Cardiac muscle cell (in vitro differentiated cells and primary cell): ENCODE measurements at regions not wholly inside any gene's neighbourhood (a gene's known extent, or its start where the extent isn't known, plus 50 kb on each side); places are given as distances from the start of the nearest gene placed in this dataset.

Experiments used
- DNase-seq, 2 donors: peaks; one replicate each; pipeline versions ENCODE4 v3.0.0 to v3.0.0-alpha.2; 2010 to 2017; ENCODE audit warnings: low read depth in 1 of 2, low spot score in 1 of 2
- H3K27ac ChIP-seq: fragments of 200-600 bp; sonication (generic); 2 replicates; pipeline ENCODE4 v1.5.1; 2016
- H3K27me3 ChIP-seq: fragments of 200-600 bp; sonication (generic); 2 replicates; pipeline ENCODE4 v1.6.0; 2016; ENCODE audit warnings: control low read depth
- H3K36me3 ChIP-seq: fragments of 200-600 bp; sonication (generic); 2 replicates; pipeline ENCODE4 v1.5.1; 2016; ENCODE audit warnings: control low read depth
- H3K4me1 ChIP-seq: fragments of 200-600 bp; sonication (generic); 2 replicates; pipeline ENCODE4 v1.8.1; 2017; ENCODE audit warnings: low read depth, mild to moderate bottlenecking, mixed run types
- H3K4me3 ChIP-seq: fragments of 200-600 bp; sonication (generic); 2 replicates; pipeline ENCODE4 v1.5.1; 2016; ENCODE audit warnings: mild to moderate bottlenecking
- H3K9me3 ChIP-seq: fragments of 200-600 bp; sonication (generic); 2 replicates; pipeline ENCODE4 v1.5.1; 2017; ENCODE audit warnings: low read depth, mild to moderate bottlenecking, control low read depth
- TF ChIP-seq, protein P1 (sequence below): IDR thresholded peaks from 2 replicates; pipeline ENCODE4 v1.5.1; 2012; ENCODE audit warnings: low read depth, mild to moderate bottlenecking, low read length

GRCh38 chr4:45368832-45369231 lies 642.5 kb upstream of the GNPDA2 start:
- Histone ChIP-seq H3K4me1 (no peaks in the 10 kb centered on the region), H3K36me3 (no peaks in the 10 kb centered on the region), H3K9me3 (no peaks in the 10 kb centered on the region), H3K4me3 (no peak overlapping the region), H3K27ac (no peak overlapping the region), H3K27me3 (no peaks in the 10 kb centered on the region)
- TF ChIP-seq, protein P1, sequence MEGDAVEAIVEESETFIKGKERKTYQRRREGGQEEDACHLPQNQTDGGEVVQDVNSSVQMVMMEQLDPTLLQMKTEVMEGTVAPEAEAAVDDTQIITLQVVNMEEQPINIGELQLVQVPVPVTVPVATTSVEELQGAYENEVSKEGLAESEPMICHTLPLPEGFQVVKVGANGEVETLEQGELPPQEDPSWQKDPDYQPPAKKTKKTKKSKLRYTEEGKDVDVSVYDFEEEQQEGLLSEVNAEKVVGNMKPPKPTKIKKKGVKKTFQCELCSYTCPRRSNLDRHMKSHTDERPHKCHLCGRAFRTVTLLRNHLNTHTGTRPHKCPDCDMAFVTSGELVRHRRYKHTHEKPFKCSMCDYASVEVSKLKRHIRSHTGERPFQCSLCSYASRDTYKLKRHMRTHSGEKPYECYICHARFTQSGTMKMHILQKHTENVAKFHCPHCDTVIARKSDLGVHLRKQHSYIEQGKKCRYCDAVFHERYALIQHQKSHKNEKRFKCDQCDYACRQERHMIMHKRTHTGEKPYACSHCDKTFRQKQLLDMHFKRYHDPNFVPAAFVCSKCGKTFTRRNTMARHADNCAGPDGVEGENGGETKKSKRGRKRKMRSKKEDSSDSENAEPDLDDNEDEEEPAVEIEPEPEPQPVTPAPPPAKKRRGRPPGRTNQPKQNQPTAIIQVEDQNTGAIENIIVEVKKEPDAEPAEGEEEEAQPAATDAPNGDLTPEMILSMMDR = no peak
- DNase-seq = no peak

GRCh38 chr4:45363931-45364330 lies 637.6 kb upstream of the GNPDA2 start:
- Histone ChIP-seq H3K4me3 (no peak overlapping the region), H3K36me3 (no peaks in the 10 kb centered on the region), H3K9me3 (no peaks in the 10 kb centered on the region), H3K27me3 (no peaks in the 10 kb centered on the region), H3K4me1 (no peaks in the 10 kb centered on the region), H3K27ac (no peak overlapping the region)
- peak in 1 of 2 donors; percentile 9 for DNase-seq
- TF ChIP-seq, protein P1 = no peak

- no peaks in the 10 kb centered on the region for H3K9me3 ChIP-seq
- no peak for DNase-seq
- H3K4me3 ChIP-seq = no peak overlapping the region
- H3K4me1 ChIP-seq = no peaks in the 10 kb centered on the region
- no peaks in the 10 kb centered on the region for H3K36me3 ChIP-seq
- no peak overlapping the region for H3K27ac ChIP-seq
- TF ChIP-seq, protein P1 = no peak
- no peaks in the 10 kb centered on the region for H3K27me3 ChIP-seq
Observed at GRCh38 chr4:45358573-45359506, 632.5 kb upstream of the GNPDA2 start.

- no peak overlapping the region for H3K27ac ChIP-seq
- TF ChIP-seq, protein P1 = no peak
- H3K27me3 ChIP-seq = no peaks in the 10 kb centered on the region
- H3K9me3 ChIP-seq = no peaks in the 10 kb centered on the region
- H3K4me3 ChIP-seq = no peak overlapping the region
- no peak for DNase-seq
- no peaks in the 10 kb centered on the region for H3K36me3 ChIP-seq
- H3K4me1 ChIP-seq = no peaks in the 10 kb centered on the region
Observed at GRCh38 chr4:45353161-45353560, 626.8 kb upstream of the GNPDA2 start.

DNA sequence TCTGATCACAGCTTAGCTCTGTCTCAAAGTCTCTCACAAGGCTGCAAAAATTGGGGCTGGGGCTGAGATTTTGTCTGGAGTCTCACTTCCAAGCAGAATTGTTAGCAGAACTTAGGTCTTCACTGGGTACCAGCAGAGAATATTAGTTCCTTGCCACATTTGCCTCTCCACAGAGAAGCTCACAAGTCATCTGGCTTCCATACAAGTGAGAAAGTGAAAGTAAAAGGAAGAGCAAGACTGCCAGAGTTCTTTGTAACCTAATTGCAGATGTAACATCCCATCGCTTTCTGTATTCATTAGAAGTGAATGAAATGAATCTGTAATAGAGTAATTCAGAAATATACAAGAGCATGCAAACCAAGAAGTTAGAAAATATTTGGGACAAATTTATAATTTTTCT lies 624.1 kb upstream of the GNPDA2 start:
- no peaks in the 10 kb centered on the region for H3K27me3 ChIP-seq
- no peak overlapping the region for H3K4me3 ChIP-seq
- DNase-seq = peak; percentile 10 to 56
- TF ChIP-seq, protein P1 = no peak
- no peaks in the 10 kb centered on the region for H3K4me1 ChIP-seq
- H3K36me3 ChIP-seq = no peaks in the 10 kb centered on the region
- H3K9me3 ChIP-seq = no peaks in the 10 kb centered on the region
- no peak overlapping the region for H3K27ac ChIP-seq
